ENCODE measurements at regions not wholly inside any gene's neighbourhood (a gene's known extent, or its start where the extent isn't known, plus 50 kb on each side); places are given as distances from the start of the nearest gene placed in this dataset.

GRCh38 chr5:167304834-167305469 is 986.5 kb upstream of the WWC1 start:
- TF ChIP-seq EZH2 (IDR thresholded peaks at IDR 0.05; ENCODE audit: insufficient read depth, poor library complexity, severe bottlenecking) (no peak), EZH2phosphoT487 (IDR thresholded peaks at IDR 0.05; ENCODE audit: insufficient read depth, low read depth) (no peak)
